NCI-H1105 (cell line): ENCODE measurements at regions not wholly inside any gene's neighbourhood (a gene's known extent, or its start where the extent isn't known, plus 50 kb on each side); places are given as distances from the start of the nearest gene placed in this dataset.

Experiments
- DNase-seq: peaks from one replicate; lab custom pipeline; 2025; lab: John Stamatoyannopoulos, UW

- DNase-seq = no peak
Measured at GRCh38 chr1:65681096-65681495, 111.6 kb upstream of the PDE4B start.

GRCh38 chr1:65687428-65688214, 105.1 kb upstream of the PDE4B start:
- peak; percentile 79 for DNase-seq

- DNase-seq = no peak
Measured at GRCh38 chr1:65688215-65688566, 104.5 kb upstream of the PDE4B start.

DNA sequence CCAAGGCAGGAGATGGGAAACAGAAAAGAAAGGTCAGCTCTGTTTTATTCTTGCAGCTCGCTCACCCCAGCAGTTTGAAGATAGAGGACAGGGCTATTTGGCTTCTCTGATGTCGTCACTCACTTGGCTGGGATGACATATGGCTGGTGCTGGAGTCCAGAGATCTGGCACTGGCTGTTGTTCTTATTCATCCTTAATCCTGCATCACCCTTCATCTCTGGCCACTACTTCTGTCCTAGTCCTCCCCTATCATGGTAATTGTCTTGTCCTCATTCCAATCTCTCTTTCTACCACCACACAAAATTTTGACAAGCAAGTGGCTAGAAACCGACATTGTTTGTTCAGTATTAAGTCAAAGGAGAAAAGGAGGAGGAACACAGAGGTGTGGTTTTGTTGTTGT, 103.8 kb upstream of the PDE4B start:
- no peak for DNase-seq

GRCh38 chr1:65691152-65691900, 101.4 kb upstream of the PDE4B start:
- no peak for DNase-seq

DNA sequence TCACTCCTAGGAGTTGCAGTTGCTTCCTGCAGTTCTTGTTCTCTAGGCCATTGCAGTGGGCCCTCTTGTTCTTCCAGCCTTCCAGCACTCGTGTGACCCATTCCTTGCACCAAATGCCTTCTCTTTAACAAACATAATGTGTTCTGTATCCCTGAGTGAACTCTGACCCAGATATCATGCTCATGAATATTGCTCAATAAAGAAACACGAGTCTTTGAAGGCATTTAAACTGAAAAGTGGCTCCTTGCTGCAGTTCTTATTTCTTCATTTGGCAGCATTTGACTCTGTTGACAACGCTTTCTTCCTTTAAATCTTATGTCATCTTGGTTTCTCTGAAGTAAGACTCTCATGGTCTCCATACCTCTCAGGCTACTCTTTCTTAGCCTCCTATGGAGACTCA, 100.7 kb upstream of the PDE4B start:
- no peak for DNase-seq

- no peak for DNase-seq
Measured at GRCh38 chr1:65694126-65694525, 98.6 kb upstream of the PDE4B start.

DNA sequence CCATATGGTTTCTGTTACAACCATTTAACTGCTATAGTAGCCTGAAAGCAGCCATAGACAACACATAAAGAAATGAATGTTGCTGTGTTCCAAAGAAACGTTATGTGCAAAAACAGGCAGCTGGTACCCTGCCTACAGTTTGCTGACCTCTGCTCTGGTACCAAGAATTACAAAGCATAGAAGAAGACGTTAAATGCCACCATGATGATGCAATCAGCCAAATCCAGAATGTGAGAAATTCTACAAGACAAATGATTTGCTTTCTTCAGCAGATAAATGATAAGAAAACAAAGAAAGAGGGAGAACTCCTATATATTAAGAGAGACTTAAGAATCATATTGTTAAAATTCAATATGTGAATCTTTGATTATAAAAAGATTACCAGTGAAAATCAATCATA, 97.8 kb upstream of the PDE4B start:
- no peak for DNase-seq

GRCh38 chr1:65698590-65698989, 94.1 kb upstream of the PDE4B start:
- DNase-seq = no peak

DNA sequence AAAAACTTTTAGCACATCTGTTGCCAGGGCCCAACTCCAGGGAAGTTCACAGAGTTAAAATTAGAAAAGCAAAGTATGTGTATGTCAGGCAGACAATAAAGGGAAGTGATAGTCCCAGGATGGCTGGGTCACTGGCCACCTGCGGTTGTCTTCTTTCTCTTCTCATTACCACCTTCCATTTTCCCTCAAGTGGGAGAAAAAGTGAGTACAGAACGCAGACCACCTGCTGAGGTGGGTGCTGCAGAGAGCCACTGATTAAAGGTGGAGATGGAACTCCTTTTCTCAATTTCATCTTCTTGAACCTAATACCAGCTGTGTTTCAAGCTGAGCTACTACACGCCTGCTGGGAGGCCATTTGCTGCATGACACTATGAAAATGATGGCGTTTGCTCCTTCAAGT, 88.8 kb upstream of the PDE4B start:
- no peak for DNase-seq

DNA sequence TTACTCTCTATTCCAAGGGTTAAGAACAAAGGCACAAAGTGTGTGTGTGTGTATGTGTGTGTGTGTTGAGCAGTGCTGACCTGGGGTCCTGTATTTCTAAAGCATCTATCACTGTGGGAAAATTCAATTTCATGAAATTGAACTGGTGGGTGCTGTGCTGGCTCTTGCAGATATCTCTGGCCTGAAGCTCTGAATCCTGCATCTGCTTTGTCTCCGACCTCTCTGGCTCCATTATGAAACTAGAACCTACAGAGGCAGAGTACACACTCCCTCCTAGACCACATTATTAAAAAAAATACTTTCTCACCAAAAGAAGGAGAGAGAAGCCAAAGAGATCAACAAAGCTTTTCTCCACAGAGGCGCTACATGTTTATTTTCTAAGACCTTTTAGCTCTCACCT, 88.4 kb upstream of the PDE4B start:
- DNase-seq = no peak

- no peak for DNase-seq
Measured at GRCh38 chr1:65717815-65718454, 74.8 kb upstream of the PDE4B start.

- DNase-seq = no peak
Measured at GRCh38 chr1:65719391-65719790, 73.3 kb upstream of the PDE4B start.

DNA sequence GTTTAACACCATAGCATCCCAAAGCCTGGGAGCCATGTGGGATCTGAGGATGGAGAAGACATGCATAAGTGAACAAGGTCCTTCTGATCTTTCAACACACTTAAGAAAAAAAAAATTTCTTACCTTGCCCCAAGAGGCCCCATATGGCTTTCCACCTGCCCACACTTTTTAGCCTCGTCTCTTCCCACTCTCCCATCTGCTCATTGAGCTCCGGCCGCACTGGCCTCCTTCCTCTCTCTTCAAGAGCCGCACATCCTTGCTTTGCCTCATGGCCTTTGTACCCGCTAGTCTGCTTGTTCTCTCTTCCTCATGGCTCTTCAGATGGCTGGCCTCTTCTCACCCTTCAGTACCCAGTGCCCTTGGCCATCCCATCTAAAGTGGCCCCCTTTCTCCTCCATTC, 70.2 kb upstream of the PDE4B start:
- DNase-seq = no peak

DNA sequence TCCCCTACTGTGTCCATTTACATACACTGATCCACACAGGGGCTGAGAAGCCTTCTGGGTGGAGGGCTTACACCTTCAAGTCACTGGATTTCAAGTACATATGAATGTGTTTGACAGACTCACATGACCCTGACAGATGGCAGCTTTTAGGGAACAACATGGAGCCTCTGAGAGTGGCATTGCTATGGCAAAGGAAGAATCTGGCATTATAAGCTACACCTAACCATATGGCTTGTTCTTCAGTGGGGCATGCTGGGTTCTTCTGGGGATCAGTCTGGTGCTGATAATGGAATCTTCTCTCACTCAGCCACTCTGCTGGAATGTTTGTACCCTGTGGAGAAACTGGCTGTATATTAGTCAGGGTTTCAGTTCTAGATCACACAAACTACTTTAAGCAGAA, 68.5 kb upstream of the PDE4B start:
- DNase-seq = no peak

DNA sequence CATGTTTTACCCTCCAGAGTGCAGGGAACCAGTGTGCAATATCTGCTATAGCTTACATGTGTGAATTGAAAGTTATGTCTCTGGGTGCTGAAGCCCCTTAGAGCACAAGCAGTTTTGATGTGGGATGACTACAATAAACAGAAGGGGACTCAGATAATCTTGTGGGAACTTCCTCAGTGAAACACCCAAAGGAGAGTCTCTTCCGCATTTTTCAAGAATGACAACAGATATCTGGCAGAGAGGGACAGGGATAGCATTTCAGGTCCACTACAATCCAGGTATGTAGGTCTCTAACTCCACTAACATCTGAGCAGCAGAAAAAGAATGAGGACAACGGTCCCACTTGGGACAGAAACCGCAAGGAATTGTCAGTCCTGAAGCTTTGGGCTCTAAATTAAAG, 67.6 kb upstream of the PDE4B start:
- DNase-seq = no peak

DNA sequence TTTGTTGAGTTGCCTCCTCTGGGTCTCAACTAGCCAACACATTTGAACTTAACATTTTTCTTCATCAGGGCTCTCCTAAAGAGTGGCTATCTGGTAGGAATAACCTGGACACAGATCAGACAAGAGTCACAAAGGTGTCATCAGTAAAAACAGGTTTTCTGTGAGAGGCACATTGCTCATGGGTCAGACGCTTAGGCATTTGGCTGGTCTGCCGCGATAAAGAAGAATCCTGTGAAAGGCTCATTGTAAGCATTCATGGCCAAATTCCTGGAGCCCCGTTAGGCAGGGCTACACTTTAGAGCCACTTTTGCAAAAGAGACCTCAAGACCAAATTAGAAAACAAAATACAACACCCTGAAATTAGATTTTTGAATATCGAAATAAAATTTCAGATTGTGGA, 64.2 kb upstream of the PDE4B start:
- no peak for DNase-seq

- no peak for DNase-seq
Measured at GRCh38 chr1:65729259-65729658, 63.4 kb upstream of the PDE4B start.

- DNase-seq = no peak
Measured at GRCh38 chr1:65734979-65735378, 57.7 kb upstream of the PDE4B start.

DNA sequence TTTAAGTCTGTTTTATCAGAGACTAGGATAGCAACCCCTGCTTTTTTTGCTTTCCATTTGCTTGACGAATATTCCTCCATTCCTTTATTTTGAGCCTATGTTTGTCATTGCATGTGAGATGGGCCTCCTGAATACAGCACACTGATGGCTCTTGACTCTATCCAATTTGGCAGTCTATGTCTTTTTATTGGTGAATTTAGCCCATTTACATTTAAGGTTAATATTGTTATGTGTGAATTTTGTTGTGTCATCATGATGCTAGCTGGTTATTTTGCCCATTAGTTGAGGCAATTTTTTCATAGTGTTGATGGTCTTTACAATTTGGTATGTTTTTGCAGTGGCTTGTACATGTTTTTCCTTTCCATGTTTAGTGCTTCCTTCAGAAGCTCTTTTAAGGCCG, 50.7 kb upstream of the PDE4B start:
- no peak for DNase-seq
